Coronary artery (tissue), 2 donors: ENCODE measurements at regions not wholly inside any gene's neighbourhood (a gene's known extent, or its start where the extent isn't known, plus 50 kb on each side); places are given as distances from the start of the nearest gene placed in this dataset.
"Not testable (repeated sequence)": the region's sequence is repeated elsewhere in the genome, so short reads cannot be mapped to it uniquely, and the experiment has no call there.

Experiments used
- DNase-seq: peaks from one replicate; pipeline ENCODE4 v3.0.0-alpha.2; 2017; ENCODE audit warnings: low spot score
- H3K27ac ChIP-seq, 2 donors: fragments of 200-600 bp; sonication (generic); one replicate each; pipeline ENCODE4 v1.5.1; 2016 to 2019
- H3K4me3 ChIP-seq: fragments of 200-600 bp; sonication (generic); 2 replicates; pipeline ENCODE4 v1.5.1; 2016; ENCODE audit warnings: mild to moderate bottlenecking, moderate library complexity
- TF ChIP-seq, protein P1 (sequence below): fragments of 200-600 bp; sonication (generic); IDR thresholded peaks from one replicate; pipeline ENCODE4 v1.5.1; 2019; ENCODE audit warnings: antibody characterized with exemption

DNA sequence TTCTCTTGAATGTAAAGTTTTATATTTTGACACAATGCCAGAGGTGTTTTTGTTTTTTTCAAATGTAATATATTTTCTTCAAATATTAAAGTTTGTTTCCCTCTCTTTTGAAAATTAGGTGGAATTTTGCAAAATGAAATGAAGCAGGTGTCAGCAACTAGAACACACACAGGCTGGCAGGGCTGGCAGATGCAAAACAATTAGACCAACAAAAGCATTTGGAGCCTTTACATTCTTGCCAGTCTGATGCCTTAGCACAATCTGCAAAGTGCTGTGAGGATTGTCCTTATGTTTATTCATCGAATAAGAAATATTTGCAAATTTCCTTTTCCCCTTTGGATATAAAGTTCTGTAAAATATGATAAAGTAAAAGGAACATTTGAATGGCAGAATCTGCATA is 1063.9 kb downstream of the CDH9 start:
- DNase-seq = no peak
- H3K27ac ChIP-seq = no peak overlapping the region
- H3K4me3 ChIP-seq = no peak overlapping the region
- TF ChIP-seq, protein P1, sequence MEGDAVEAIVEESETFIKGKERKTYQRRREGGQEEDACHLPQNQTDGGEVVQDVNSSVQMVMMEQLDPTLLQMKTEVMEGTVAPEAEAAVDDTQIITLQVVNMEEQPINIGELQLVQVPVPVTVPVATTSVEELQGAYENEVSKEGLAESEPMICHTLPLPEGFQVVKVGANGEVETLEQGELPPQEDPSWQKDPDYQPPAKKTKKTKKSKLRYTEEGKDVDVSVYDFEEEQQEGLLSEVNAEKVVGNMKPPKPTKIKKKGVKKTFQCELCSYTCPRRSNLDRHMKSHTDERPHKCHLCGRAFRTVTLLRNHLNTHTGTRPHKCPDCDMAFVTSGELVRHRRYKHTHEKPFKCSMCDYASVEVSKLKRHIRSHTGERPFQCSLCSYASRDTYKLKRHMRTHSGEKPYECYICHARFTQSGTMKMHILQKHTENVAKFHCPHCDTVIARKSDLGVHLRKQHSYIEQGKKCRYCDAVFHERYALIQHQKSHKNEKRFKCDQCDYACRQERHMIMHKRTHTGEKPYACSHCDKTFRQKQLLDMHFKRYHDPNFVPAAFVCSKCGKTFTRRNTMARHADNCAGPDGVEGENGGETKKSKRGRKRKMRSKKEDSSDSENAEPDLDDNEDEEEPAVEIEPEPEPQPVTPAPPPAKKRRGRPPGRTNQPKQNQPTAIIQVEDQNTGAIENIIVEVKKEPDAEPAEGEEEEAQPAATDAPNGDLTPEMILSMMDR = no peak

DNA sequence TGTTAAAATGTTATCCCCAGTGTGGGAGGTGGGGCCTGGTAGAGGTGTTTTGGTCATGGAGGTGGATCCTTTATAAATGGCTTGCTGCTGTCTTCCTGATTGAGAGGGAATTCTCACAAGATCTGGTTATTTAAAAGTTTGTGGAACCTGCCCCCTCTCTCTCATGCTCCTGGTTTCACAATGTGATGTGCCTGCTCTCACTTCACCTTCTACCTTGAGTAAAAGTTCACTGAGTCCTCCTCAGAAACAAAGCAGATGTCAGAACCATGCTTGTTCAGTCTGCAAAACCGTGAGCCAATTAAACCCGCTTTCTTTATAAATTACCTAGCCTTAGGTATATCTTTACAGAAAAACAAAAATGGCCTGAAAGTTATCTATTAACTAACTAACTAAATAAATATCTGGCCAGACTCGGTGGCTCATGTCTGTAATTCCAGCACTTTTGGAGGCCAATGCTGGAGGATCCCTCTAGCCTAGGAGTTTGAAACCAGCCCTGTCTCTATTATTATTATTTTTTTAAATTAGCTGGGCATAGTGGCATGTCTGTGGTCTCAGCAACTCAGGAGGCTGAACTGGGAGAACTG is 1067.4 kb downstream of the CDH9 start:
- no peak for DNase-seq
- H3K4me3 ChIP-seq = no peak overlapping the region
- no peak overlapping the region for H3K27ac ChIP-seq
- TF ChIP-seq, protein P1 = no peak

DNA sequence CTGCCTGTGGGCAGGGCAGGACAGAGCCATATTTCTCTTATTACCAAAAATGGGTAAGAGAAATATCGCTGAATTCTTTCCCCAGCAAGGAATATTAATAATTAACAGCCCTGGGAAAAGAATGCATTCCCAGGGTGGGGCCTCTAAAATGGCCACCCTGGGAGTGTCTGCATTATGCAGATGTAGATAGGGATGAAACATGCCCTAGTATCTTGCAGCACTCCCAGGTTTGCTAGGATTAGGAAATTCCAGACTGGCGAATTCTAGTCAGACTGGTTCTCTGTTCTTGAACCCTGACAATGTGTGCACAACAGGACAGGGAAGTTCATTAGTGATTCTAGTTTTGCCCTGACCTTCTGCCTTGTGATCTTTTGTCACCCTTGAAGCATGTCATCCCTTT is 1069.3 kb downstream of the CDH9 start:
- H3K4me3 ChIP-seq, DNase-seq, H3K27ac ChIP-seq: not testable (repeated sequence)

DNA sequence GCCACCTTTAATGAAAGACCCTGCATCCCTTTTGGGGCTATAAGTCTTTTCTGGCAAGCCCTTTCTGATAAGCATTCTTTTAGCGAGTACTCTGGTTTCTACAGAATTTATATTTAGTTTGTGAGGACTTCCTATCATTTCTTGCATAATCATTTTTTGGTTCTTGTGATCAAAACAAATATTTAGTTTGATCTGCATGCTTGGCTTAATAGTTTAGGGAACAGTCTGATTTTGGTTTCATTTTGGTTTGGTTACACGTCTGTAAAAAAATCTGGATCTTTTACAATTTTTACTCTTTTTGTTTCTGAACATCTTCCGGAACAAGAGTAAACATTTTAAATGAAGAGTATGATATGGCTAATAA is 1074.4 kb downstream of the CDH9 start:
- TF ChIP-seq, protein P1 = no peak
- no peak overlapping the region for H3K4me3 ChIP-seq
- DNase-seq = no peak
- H3K27ac ChIP-seq = no peak overlapping the region

DNA sequence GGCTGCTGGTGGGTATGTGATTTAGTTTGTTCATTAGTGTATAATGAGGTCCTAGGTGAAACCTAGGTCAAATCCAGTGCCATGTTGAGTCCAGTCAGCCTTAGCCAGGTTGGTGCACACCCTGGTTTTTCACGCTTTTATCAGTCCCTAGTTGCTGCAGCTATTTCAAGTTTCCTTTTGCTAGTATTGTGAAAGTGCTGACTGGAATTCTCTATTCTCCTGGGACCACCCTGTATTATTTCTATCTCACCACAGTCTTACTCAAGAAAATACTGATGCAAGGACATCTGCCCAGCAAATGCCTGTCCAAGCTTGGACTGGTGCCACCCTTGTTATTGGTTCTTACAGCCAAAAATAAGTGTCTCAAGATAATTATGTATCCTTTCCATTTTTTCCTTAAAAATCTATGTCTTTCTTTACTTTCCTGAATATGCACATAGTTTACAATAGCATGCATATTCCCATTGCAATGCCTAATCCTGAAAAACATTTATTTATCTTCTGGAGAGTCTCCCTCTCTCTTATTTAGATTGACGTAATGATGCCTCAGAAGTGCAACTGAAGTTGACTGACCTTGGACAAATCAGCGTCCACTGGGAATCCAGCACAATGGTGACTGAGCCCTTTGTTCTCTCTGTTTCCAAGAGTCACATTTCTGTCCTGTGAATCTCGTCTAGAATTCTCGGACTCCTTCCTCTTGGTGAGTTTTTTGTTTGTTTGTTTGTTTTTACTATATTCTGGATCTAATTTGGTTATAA is 1075.0 kb downstream of the CDH9 start:
- Histone ChIP-seq H3K27ac (no peak overlapping the region), H3K4me3 (no peak overlapping the region)
- no peak for DNase-seq
- TF ChIP-seq, protein P1 = no peak

DNA sequence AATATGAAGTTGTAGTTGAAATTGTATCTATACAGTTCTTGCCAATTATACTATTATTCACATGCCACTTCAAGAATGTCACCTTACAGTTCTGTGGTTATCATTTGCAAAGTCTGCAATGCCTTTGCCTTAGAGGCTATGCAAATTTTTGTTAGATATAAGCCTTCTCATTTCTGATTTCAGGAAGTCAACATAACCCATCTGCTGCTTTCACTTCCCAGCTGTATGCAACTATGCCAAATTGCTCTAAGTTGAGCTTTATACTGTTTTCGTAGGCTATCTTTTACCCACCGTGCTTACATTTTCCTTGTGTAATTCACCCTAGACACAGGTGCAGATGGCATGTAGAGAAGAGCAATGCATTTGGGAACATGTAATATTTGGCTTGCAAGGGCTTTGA is 1083.0 kb downstream of the CDH9 start:
- TF ChIP-seq, protein P1 = no peak
- H3K27ac ChIP-seq = no peak overlapping the region
- no peak overlapping the region for H3K4me3 ChIP-seq
- DNase-seq = no peak

DNA sequence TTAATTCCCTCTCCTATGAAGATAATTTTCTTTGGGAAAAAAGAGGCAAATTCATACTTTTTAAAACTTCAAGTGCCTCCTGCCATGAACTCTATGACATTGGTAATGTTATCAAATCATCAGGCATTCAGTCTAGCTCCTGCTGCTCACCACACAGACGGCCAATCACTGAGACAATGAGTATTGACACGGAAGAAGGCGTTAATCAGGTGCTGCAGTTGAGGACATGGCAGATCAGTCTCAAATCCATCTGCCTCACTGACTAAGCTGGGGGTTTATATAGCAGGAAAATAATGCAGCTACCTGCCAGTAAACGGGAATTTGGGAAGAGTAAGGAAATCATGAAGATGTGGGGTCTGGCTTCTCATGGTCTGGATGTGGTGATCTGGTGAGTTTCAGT is 1087.7 kb downstream of the CDH9 start:
- no peak overlapping the region for H3K27ac ChIP-seq
- TF ChIP-seq, protein P1 = no peak
- H3K4me3 ChIP-seq = no peak overlapping the region
- no peak for DNase-seq
